WTC11 (cell line): ENCODE measurements at regions not wholly inside any gene's neighbourhood (a gene's known extent, or its start where the extent isn't known, plus 50 kb on each side); places are given as distances from the start of the nearest gene placed in this dataset.

Experiments
- ATAC-seq: fragments of 200-7000 bp; cut with Tn5 transposase; 2 replicates; pipeline ENCODE4 v1.10.0; 2021; ENCODE audit warnings: mild to moderate bottlenecking, moderate library complexity
- CTCF ChIA-PET: fragments of 300-600 bp; sonication (Branson Sonifier 250); formaldehyde crosslinking; loops from one replicate; lab custom pipeline; 2021; ENCODE audit warnings: antibody characterized with exemption; lab: Charles Lee
- POLR2A ChIA-PET: fragments of 350-600 bp; sonication (Branson Sonifier 250); formaldehyde crosslinking; loops from one replicate; lab custom pipeline; 2021; ENCODE audit warnings: antibody characterized with exemption; lab: Charles Lee
- DNase-seq: peaks from one replicate; pipeline ENCODE4 v3.0.0; 2021; ENCODE audit warnings: low spot score
- H3K27ac Mint-ChIP-seq: 2 replicates; pipeline ENCODE4 v1.8.0; 2021; ENCODE audit warnings: mixed read lengths
- H3K27me3 Mint-ChIP-seq: 2 replicates; pipeline ENCODE4 v1.8.0; 2021; ENCODE audit warnings: low read depth, mild to moderate bottlenecking, moderate library complexity, mixed read lengths
- H3K36me3 Mint-ChIP-seq: 2 replicates; pipeline ENCODE4 v1.8.0; 2021; ENCODE audit warnings: mixed read lengths
- H3K4me1 Mint-ChIP-seq: 2 replicates; pipeline ENCODE4 v1.8.0; 2022; ENCODE audit warnings: mixed read lengths
- H3K4me3 Mint-ChIP-seq: 2 replicates; pipeline ENCODE4 v1.8.0; 2021; ENCODE audit warnings: mild to moderate bottlenecking, moderate library complexity, mixed read lengths
- H3K9me3 Mint-ChIP-seq: 2 replicates; pipeline ENCODE4 v1.8.0; 2021; ENCODE audit warnings: mixed read lengths
- ETV6 ChIP-seq: sonication (generic); formaldehyde crosslinking; IDR thresholded peaks from 2 replicates; pipeline ENCODE4 v1.8.1; 2022; ENCODE audit warnings: mild to moderate bottlenecking, missing genetic modification reagents
- HMGA2 ChIP-seq: fragments of 250-450 bp; sonication (Bioruptor Pico); IDR thresholded peaks from 2 replicates; pipeline ENCODE4 v1.4.0; 2021; ENCODE audit warnings: mild to moderate bottlenecking, moderate library complexity
- JUN ChIP-seq: sonication (generic); formaldehyde crosslinking; IDR thresholded peaks from 2 replicates; pipeline ENCODE4 v1.8.0; 2023; ENCODE audit warnings: mild to moderate bottlenecking, missing genetic modification reagents
- MYBL2 ChIP-seq: sonication (generic); formaldehyde crosslinking; IDR thresholded peaks from 2 replicates; pipeline ENCODE4 v1.8.1; 2023; ENCODE audit warnings: mild to moderate bottlenecking, moderate library complexity, missing genetic modification reagents
- NFE2L1 ChIP-seq: sonication (generic); formaldehyde crosslinking; IDR thresholded peaks from 2 replicates; pipeline ENCODE4 v1.8.1; 2023; ENCODE audit warnings: missing genetic modification reagents
- PRRX2 ChIP-seq: fragments of 250-450 bp; sonication (Bioruptor Pico); IDR thresholded peaks from 2 replicates; pipeline ENCODE4 v1.8.0; 2021; ENCODE audit warnings: mild to moderate bottlenecking
- RELA ChIP-seq: sonication (generic); formaldehyde crosslinking; IDR thresholded peaks from 2 replicates; pipeline ENCODE4 v1.8.1; 2022; ENCODE audit warnings: missing genetic modification reagents, mild to moderate bottlenecking, borderline replicate concordance
- SMAD4 ChIP-seq: sonication (generic); formaldehyde crosslinking; IDR thresholded peaks from 2 replicates; pipeline ENCODE4 v1.8.0; 2022; ENCODE audit warnings: mild to moderate bottlenecking, missing genetic modification reagents
- TCF7 ChIP-seq: sonication (generic); formaldehyde crosslinking; IDR thresholded peaks from 2 replicates; pipeline ENCODE4 v1.8.0; 2022; ENCODE audit warnings: mild to moderate bottlenecking, low read depth, missing genetic modification reagents, moderate library complexity
- ZNF121 ChIP-seq: sonication (generic); formaldehyde crosslinking; IDR thresholded peaks from 2 replicates; pipeline ENCODE4 v1.8.0; 2023; ENCODE audit warnings: missing genetic modification reagents
- ZNF263 ChIP-seq: sonication (generic); formaldehyde crosslinking; IDR thresholded peaks from 2 replicates; pipeline ENCODE4 v1.8.1; 2022; ENCODE audit warnings: low read depth, mild to moderate bottlenecking, moderate library complexity, missing genetic modification reagents
- ZNF317 ChIP-seq: sonication (generic); formaldehyde crosslinking; IDR thresholded peaks from 2 replicates; pipeline ENCODE4 v1.8.1; 2023; ENCODE audit warnings: low read depth, mild to moderate bottlenecking, moderate library complexity, missing genetic modification reagents, borderline replicate concordance
- ZNF396 ChIP-seq: fragments of 250-450 bp; sonication (Bioruptor Pico); IDR thresholded peaks from 2 replicates; pipeline ENCODE4 v1.8.0; 2021; ENCODE audit warnings: mild to moderate bottlenecking, moderate library complexity, borderline replicate concordance
- TF ChIP-seq, protein P1 (sequence below): sonication (generic); formaldehyde crosslinking; IDR thresholded peaks from 2 replicates; pipeline ENCODE4 v1.8.1; 2023; ENCODE audit warnings: mild to moderate bottlenecking, missing genetic modification reagents, borderline replicate concordance
- TF ChIP-seq, protein P2 (sequence below): sonication (generic); formaldehyde crosslinking; IDR thresholded peaks from 2 replicates; pipeline ENCODE4 v1.8.1; 2022; ENCODE audit warnings: mild to moderate bottlenecking, moderate library complexity, missing genetic modification reagents
- TF ChIP-seq, protein P3 (sequence below): sonication (generic); formaldehyde crosslinking; IDR thresholded peaks from 2 replicates; pipeline ENCODE4 v1.8.0; 2022; ENCODE audit warnings: mild to moderate bottlenecking, missing genetic modification reagents
- TF ChIP-seq, protein P4 (sequence below): sonication (generic); formaldehyde crosslinking; IDR thresholded peaks from 2 replicates; pipeline ENCODE4 v1.8.1; 2022; ENCODE audit warnings: mild to moderate bottlenecking, missing genetic modification reagents, moderate library complexity, borderline replicate concordance
- TF ChIP-seq, protein P5 (sequence below): fragments of 250-450 bp; sonication (Bioruptor Pico); IDR thresholded peaks from 2 replicates; pipeline ENCODE4 v1.9.0; 2021; ENCODE audit warnings: mild to moderate bottlenecking, borderline replicate concordance

DNA sequence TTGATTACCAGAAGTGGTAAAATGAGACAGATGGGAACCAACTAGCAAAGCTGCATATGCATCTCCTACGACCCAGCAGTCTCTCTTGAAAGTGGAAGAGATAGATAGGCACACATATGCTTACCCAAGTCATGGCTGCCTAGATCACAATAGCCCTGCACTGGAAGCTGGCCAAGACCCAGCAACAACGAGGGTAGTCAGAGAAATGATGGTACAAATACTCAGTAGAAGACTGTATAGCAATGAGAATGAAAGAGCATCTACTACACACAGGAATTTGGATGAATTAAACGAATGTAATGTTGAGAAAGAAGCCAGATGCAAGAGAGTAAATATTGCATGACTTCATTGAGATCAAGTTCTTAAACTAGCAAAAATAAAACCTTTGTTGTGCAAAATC is 100.3 kb upstream of the FAT1 start:
- H3K4me3 Mint-ChIP-seq: no peak overlapping the region
- no peak overlapping the region for H3K27ac Mint-ChIP-seq
- ChIA-PET POLR2A (no interaction called here), CTCF (interaction anchor here (0.6 to 0.9 kb wide), 2 partner anchors 96 to 182 kb away, joined by 3 to 4 read pairs; no protein-coding TSS in a partner anchor)
- ATAC-seq (no peak), DNase-seq (no peak)
- H3K27me3 Mint-ChIP-seq: no peaks in the 10 kb centered on the region
- no peaks in the 10 kb centered on the region for H3K36me3 Mint-ChIP-seq
- no peaks in the 10 kb centered on the region for H3K9me3 Mint-ChIP-seq
- H3K4me1 Mint-ChIP-seq: peaks cover 4% of the 10 kb centered on the region
- TF ChIP-seq, protein P1, sequence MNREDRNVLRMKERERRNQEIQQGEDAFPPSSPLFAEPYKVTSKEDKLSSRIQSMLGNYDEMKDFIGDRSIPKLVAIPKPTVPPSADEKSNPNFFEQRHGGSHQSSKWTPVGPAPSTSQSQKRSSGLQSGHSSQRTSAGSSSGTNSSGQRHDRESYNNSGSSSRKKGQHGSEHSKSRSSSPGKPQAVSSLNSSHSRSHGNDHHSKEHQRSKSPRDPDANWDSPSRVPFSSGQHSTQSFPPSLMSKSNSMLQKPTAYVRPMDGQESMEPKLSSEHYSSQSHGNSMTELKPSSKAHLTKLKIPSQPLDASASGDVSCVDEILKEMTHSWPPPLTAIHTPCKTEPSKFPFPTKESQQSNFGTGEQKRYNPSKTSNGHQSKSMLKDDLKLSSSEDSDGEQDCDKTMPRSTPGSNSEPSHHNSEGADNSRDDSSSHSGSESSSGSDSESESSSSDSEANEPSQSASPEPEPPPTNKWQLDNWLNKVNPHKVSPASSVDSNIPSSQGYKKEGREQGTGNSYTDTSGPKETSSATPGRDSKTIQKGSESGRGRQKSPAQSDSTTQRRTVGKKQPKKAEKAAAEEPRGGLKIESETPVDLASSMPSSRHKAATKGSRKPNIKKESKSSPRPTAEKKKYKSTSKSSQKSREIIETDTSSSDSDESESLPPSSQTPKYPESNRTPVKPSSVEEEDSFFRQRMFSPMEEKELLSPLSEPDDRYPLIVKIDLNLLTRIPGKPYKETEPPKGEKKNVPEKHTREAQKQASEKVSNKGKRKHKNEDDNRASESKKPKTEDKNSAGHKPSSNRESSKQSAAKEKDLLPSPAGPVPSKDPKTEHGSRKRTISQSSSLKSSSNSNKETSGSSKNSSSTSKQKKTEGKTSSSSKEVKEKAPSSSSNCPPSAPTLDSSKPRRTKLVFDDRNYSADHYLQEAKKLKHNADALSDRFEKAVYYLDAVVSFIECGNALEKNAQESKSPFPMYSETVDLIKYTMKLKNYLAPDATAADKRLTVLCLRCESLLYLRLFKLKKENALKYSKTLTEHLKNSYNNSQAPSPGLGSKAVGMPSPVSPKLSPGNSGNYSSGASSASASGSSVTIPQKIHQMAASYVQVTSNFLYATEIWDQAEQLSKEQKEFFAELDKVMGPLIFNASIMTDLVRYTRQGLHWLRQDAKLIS (CRISPR knock-in tag): no peak
- TF ChIP-seq HMGA2 (no peak), ZNF317 (CRISPR knock-in tag) (no peak), SMAD4 (CRISPR knock-in tag) (no peak), ETV6 (CRISPR knock-in tag) (no peak), JUN (no peak), PRRX2 (no peak), ZNF263 (CRISPR knock-in tag) (no peak), NFE2L1 (no peak), RELA (no peak), ZNF396 (CRISPR knock-in tag) (no peak), MYBL2 (CRISPR knock-in tag) (no peak), ZNF121 (no peak), TCF7 (no peak)
- TF ChIP-seq, protein P2, sequence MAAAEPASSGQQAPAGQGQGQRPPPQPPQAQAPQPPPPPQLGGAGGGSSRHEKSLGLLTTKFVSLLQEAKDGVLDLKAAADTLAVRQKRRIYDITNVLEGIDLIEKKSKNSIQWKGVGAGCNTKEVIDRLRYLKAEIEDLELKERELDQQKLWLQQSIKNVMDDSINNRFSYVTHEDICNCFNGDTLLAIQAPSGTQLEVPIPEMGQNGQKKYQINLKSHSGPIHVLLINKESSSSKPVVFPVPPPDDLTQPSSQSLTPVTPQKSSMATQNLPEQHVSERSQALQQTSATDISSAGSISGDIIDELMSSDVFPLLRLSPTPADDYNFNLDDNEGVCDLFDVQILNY (CRISPR knock-in tag): no peak
- TF ChIP-seq, protein P3, sequence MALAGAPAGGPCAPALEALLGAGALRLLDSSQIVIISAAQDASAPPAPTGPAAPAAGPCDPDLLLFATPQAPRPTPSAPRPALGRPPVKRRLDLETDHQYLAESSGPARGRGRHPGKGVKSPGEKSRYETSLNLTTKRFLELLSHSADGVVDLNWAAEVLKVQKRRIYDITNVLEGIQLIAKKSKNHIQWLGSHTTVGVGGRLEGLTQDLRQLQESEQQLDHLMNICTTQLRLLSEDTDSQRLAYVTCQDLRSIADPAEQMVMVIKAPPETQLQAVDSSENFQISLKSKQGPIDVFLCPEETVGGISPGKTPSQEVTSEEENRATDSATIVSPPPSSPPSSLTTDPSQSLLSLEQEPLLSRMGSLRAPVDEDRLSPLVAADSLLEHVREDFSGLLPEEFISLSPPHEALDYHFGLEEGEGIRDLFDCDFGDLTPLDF (CRISPR knock-in tag): no peak
- TF ChIP-seq, protein P4, sequence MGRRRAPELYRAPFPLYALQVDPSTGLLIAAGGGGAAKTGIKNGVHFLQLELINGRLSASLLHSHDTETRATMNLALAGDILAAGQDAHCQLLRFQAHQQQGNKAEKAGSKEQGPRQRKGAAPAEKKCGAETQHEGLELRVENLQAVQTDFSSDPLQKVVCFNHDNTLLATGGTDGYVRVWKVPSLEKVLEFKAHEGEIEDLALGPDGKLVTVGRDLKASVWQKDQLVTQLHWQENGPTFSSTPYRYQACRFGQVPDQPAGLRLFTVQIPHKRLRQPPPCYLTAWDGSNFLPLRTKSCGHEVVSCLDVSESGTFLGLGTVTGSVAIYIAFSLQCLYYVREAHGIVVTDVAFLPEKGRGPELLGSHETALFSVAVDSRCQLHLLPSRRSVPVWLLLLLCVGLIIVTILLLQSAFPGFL (CRISPR knock-in tag): no peak
- TF ChIP-seq, protein P5, sequence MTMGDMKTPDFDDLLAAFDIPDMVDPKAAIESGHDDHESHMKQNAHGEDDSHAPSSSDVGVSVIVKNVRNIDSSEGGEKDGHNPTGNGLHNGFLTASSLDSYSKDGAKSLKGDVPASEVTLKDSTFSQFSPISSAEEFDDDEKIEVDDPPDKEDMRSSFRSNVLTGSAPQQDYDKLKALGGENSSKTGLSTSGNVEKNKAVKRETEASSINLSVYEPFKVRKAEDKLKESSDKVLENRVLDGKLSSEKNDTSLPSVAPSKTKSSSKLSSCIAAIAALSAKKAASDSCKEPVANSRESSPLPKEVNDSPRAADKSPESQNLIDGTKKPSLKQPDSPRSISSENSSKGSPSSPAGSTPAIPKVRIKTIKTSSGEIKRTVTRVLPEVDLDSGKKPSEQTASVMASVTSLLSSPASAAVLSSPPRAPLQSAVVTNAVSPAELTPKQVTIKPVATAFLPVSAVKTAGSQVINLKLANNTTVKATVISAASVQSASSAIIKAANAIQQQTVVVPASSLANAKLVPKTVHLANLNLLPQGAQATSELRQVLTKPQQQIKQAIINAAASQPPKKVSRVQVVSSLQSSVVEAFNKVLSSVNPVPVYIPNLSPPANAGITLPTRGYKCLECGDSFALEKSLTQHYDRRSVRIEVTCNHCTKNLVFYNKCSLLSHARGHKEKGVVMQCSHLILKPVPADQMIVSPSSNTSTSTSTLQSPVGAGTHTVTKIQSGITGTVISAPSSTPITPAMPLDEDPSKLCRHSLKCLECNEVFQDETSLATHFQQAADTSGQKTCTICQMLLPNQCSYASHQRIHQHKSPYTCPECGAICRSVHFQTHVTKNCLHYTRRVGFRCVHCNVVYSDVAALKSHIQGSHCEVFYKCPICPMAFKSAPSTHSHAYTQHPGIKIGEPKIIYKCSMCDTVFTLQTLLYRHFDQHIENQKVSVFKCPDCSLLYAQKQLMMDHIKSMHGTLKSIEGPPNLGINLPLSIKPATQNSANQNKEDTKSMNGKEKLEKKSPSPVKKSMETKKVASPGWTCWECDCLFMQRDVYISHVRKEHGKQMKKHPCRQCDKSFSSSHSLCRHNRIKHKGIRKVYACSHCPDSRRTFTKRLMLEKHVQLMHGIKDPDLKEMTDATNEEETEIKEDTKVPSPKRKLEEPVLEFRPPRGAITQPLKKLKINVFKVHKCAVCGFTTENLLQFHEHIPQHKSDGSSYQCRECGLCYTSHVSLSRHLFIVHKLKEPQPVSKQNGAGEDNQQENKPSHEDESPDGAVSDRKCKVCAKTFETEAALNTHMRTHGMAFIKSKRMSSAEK (CRISPR knock-in tag): no peak
- TF ChIP-seq, all 79 proteins: peak for 0
